ENCODE measurements at regions not wholly inside any gene's neighbourhood (a gene's known extent, or its start where the extent isn't known, plus 50 kb on each side); places are given as distances from the start of the nearest gene placed in this dataset.
A peak's percentile ranks its signal among the peaks of the same experiment; 100 is the strongest.

- H2BK5ac ChIP-seq (ENCODE audit: low read depth, low read length, poor library complexity) = no peak overlapping the region
- no peak overlapping the region for H2BK120ac ChIP-seq (ENCODE audit: insufficient read depth, low read length, poor library complexity)
- no peaks in the 10 kb centered on the region for H3K27me3 ChIP-seq (ENCODE audit: insufficient read depth, low read length)
- no peaks in the 10 kb centered on the region for H3K36me3 ChIP-seq (ENCODE audit: control insufficient read depth in 1 of 2, insufficient read depth in 2 of 2, low read length in 2 of 2)
- no peak overlapping the region for H3K18ac ChIP-seq (ENCODE audit: low read length)
- H3K23ac ChIP-seq (ENCODE audit: low read length) = no peak overlapping the region
- no peak overlapping the region for H3K14ac ChIP-seq (ENCODE audit: low read length)
- peaks cover 0 to 3% of the 10 kb centered on the region in 2 experiments for H3K4me1 ChIP-seq (ENCODE audit: control insufficient read depth in 1 of 2, insufficient read depth in 2 of 2, low read length in 2 of 2)
- WGBS (ENCODE audit: extremely low coverage, insufficient coverage, insufficient read length) = no CpG with 5 or more reads among the region's 3 CpGs
- no peaks in the 10 kb centered on the region for H3K9me3 ChIP-seq (ENCODE audit: insufficient read depth, low read depth, low read length)
- no peak overlapping the region for H4K8ac ChIP-seq (ENCODE audit: low read depth, low read length)
- H2AK5ac ChIP-seq (ENCODE audit: low read length) = no peak overlapping the region
- no peaks in the 10 kb centered on the region for H3K79me2 ChIP-seq (ENCODE audit: control insufficient read depth, insufficient read depth, low read length, poor library complexity)
- no peak overlapping the region for H3K27ac ChIP-seq (ENCODE audit: low read depth, low read length)
- H3K4me2 ChIP-seq (ENCODE audit: low read length) = no peak overlapping the region
- no peak for DNase-seq
- no peak overlapping the region for H2BK12ac ChIP-seq (ENCODE audit: low read length)
- H2AFZ ChIP-seq (ENCODE audit: insufficient read depth, low read length, poor library complexity) = no peak overlapping the region
- H4K12ac ChIP-seq (ENCODE audit: low read depth, low read length) = no peak overlapping the region
- no peaks in the 10 kb centered on the region for H3K79me1 ChIP-seq (ENCODE audit: low read length)
- H3K9ac ChIP-seq (ENCODE audit: low read length) = no peak overlapping the region
- H4K91ac ChIP-seq (ENCODE audit: low read depth, low read length) = no peak overlapping the region
- no peak overlapping the region for H3K4me3 ChIP-seq (ENCODE audit: low read depth, low read length)
- no peak overlapping the region for H3K4ac ChIP-seq (ENCODE audit: low read depth, low read length)
Measured at GRCh38 chr1:69120817-69121216, 446.9 kb upstream of the LRRC7 start.

DNA sequence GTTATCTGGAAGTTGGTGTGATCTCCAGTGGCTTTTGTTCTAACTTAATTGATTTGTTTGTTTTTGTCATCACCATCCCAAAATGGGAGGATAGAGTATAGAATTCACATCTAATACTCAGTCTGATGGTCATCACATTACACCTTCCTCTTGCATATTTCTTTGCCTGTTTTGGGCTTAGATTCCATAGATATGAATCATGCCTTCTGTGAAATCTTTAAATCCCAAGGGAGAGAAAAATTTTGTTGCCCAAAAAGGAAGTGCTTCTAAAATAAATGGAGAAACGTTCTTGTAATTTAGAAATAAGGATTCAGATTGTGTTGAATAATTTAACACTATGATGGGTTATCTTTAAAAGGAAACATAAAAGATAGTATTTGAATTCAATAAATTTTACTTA, 446.0 kb upstream of the LRRC7 start:
- Histone ChIP-seq H3K27ac (ENCODE audit: low read depth, low read length) (no peak overlapping the region), H3K4me2 (ENCODE audit: low read length) (no peak overlapping the region), H3K36me3 (ENCODE audit: control insufficient read depth in 1 of 2, insufficient read depth in 2 of 2, low read length in 2 of 2) (no peaks in the 10 kb centered on the region), H4K12ac (ENCODE audit: low read depth, low read length) (no peak overlapping the region), H3K79me1 (ENCODE audit: low read length) (no peaks in the 10 kb centered on the region), H3K4ac (ENCODE audit: low read depth, low read length) (no peak overlapping the region), H2AK5ac (ENCODE audit: low read length) (no peak overlapping the region), H2BK5ac (ENCODE audit: low read depth, low read length, poor library complexity) (no peak overlapping the region), H4K91ac (ENCODE audit: low read depth, low read length) (no peak overlapping the region), H3K4me1 (ENCODE audit: control insufficient read depth in 1 of 2, insufficient read depth in 2 of 2, low read length in 2 of 2) (peaks cover 0 to 3% of the 10 kb centered on the region in 2 experiments), H3K4me3 (ENCODE audit: low read depth, low read length) (no peak overlapping the region), H4K8ac (ENCODE audit: low read depth, low read length) (no peak overlapping the region), H3K79me2 (ENCODE audit: control insufficient read depth, insufficient read depth, low read length, poor library complexity) (no peaks in the 10 kb centered on the region), H3K9me3 (ENCODE audit: insufficient read depth, low read depth, low read length) (no peaks in the 10 kb centered on the region), H3K18ac (ENCODE audit: low read length) (no peak overlapping the region), H2AFZ (ENCODE audit: insufficient read depth, low read length, poor library complexity) (no peak overlapping the region), H3K14ac (ENCODE audit: low read length) (no peak overlapping the region), H2BK120ac (ENCODE audit: insufficient read depth, low read length, poor library complexity) (no peak overlapping the region), H3K27me3 (ENCODE audit: insufficient read depth, low read length) (no peaks in the 10 kb centered on the region), H3K23ac (ENCODE audit: low read length) (no peak overlapping the region), H3K9ac (ENCODE audit: low read length) (no peak overlapping the region), H2BK12ac (ENCODE audit: low read length) (no peak overlapping the region)
- no CpG with 5 or more reads among the region's 1 CpG for WGBS (ENCODE audit: extremely low coverage, insufficient coverage, insufficient read length)
- DNase-seq = peak in 1 of 2 donors; percentile 2

DNA sequence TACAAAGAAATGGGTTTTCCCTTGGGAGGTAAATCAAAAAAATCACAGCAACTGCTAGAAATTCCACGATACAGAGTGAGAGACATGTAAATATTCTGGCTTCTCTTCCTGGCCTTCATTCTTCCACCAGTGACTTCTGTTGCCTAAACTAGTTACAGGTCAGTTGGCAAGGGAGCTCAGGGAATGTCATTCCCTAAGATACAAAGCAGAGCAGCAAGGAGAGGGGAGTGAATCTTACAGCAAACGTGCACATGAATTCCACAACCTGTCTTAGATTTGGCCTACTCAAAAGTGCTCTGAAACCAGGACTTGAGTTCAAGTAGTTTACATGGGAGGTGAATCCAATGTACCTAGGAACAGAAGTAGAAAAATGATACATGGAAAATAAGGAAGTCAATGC, 445.3 kb upstream of the LRRC7 start:
- no peak overlapping the region for H3K18ac ChIP-seq (ENCODE audit: low read length)
- H2BK120ac ChIP-seq (ENCODE audit: insufficient read depth, low read length, poor library complexity) = no peak overlapping the region
- H4K8ac ChIP-seq (ENCODE audit: low read depth, low read length) = no peak overlapping the region
- H3K79me1 ChIP-seq (ENCODE audit: low read length) = no peaks in the 10 kb centered on the region
- H3K4me1 ChIP-seq (ENCODE audit: control insufficient read depth in 1 of 2, insufficient read depth in 2 of 2, low read length in 2 of 2) = peaks cover 0 to 3% of the 10 kb centered on the region in 2 experiments
- no peak overlapping the region for H2AFZ ChIP-seq (ENCODE audit: insufficient read depth, low read length, poor library complexity)
- no peak overlapping the region for H3K4me3 ChIP-seq (ENCODE audit: low read depth, low read length)
- H3K27ac ChIP-seq (ENCODE audit: low read depth, low read length) = no peak overlapping the region
- H2AK5ac ChIP-seq (ENCODE audit: low read length) = no peak overlapping the region
- no peak overlapping the region for H2BK5ac ChIP-seq (ENCODE audit: low read depth, low read length, poor library complexity)
- no peaks in the 10 kb centered on the region for H3K27me3 ChIP-seq (ENCODE audit: insufficient read depth, low read length)
- no peak for DNase-seq
- no peak overlapping the region for H3K14ac ChIP-seq (ENCODE audit: low read length)
- no peak overlapping the region for H3K9ac ChIP-seq (ENCODE audit: low read length)
- no peak overlapping the region for H3K23ac ChIP-seq (ENCODE audit: low read length)
- H3K4ac ChIP-seq (ENCODE audit: low read depth, low read length) = no peak overlapping the region
- H3K36me3 ChIP-seq (ENCODE audit: control insufficient read depth in 1 of 2, insufficient read depth in 2 of 2, low read length in 2 of 2) = no peaks in the 10 kb centered on the region
- no peak overlapping the region for H2BK12ac ChIP-seq (ENCODE audit: low read length)
- no peak overlapping the region for H4K12ac ChIP-seq (ENCODE audit: low read depth, low read length)
- H3K79me2 ChIP-seq (ENCODE audit: control insufficient read depth, insufficient read depth, low read length, poor library complexity) = no peaks in the 10 kb centered on the region
- WGBS (ENCODE audit: extremely low coverage, insufficient coverage, insufficient read length) = no CpG with 5 or more reads among the region's 2 CpGs
- no peak overlapping the region for H4K91ac ChIP-seq (ENCODE audit: low read depth, low read length)
- H3K4me2 ChIP-seq (ENCODE audit: low read length) = no peak overlapping the region
- H3K9me3 ChIP-seq (ENCODE audit: insufficient read depth, low read depth, low read length) = no peaks in the 10 kb centered on the region

DNA sequence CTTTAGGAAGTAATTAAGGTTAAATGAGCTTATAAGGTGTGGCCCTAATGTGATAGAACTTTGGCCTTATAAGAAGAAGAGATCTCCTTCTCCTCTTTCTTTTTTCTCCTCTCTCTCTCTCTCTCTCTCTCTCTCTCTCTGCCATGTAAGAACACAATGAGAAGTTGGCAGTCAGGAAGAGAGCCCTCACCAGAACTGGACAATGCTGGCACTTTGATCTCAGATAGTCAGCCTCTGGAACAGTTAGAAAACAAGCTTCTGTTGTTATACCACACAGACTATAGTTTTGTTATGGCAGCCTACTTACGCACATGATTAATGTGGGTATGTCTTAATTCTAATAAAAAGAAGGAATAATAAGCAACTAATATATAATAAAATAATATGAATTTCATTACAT, 444.2 kb upstream of the LRRC7 start:
- H3K4me1 ChIP-seq (ENCODE audit: control insufficient read depth in 1 of 2, insufficient read depth in 2 of 2, low read length in 2 of 2) = peaks cover 0 to 3% of the 10 kb centered on the region in 2 experiments
- no peak overlapping the region for H4K12ac ChIP-seq (ENCODE audit: low read depth, low read length)
- no peak for DNase-seq
- no peak overlapping the region for H3K23ac ChIP-seq (ENCODE audit: low read length)
- H3K4me2 ChIP-seq (ENCODE audit: low read length) = no peak overlapping the region
- H4K91ac ChIP-seq (ENCODE audit: low read depth, low read length) = no peak overlapping the region
- no peaks in the 10 kb centered on the region for H3K36me3 ChIP-seq (ENCODE audit: control insufficient read depth in 1 of 2, insufficient read depth in 2 of 2, low read length in 2 of 2)
- no peaks in the 10 kb centered on the region for H3K9me3 ChIP-seq (ENCODE audit: insufficient read depth, low read depth, low read length)
- H3K9ac ChIP-seq (ENCODE audit: low read length) = no peak overlapping the region
- no peak overlapping the region for H4K8ac ChIP-seq (ENCODE audit: low read depth, low read length)
- WGBS (ENCODE audit: extremely low coverage, insufficient coverage, insufficient read length) = no CpG with 5 or more reads among the region's 1 CpG
- no peak overlapping the region for H3K27ac ChIP-seq (ENCODE audit: low read depth, low read length)
- no peaks in the 10 kb centered on the region for H3K79me1 ChIP-seq (ENCODE audit: low read length)
- H3K79me2 ChIP-seq (ENCODE audit: control insufficient read depth, insufficient read depth, low read length, poor library complexity) = no peaks in the 10 kb centered on the region
- H3K4ac ChIP-seq (ENCODE audit: low read depth, low read length) = no peak overlapping the region
- no peak overlapping the region for H3K14ac ChIP-seq (ENCODE audit: low read length)
- H2AK5ac ChIP-seq (ENCODE audit: low read length) = no peak overlapping the region
- no peak overlapping the region for H3K18ac ChIP-seq (ENCODE audit: low read length)
- no peak overlapping the region for H3K4me3 ChIP-seq (ENCODE audit: low read depth, low read length)
- H3K27me3 ChIP-seq (ENCODE audit: insufficient read depth, low read length) = no peaks in the 10 kb centered on the region
- no peak overlapping the region for H2BK5ac ChIP-seq (ENCODE audit: low read depth, low read length, poor library complexity)
- H2BK12ac ChIP-seq (ENCODE audit: low read length) = no peak overlapping the region
- no peak overlapping the region for H2AFZ ChIP-seq (ENCODE audit: insufficient read depth, low read length, poor library complexity)
- H2BK120ac ChIP-seq (ENCODE audit: insufficient read depth, low read length, poor library complexity) = no peak overlapping the region

All from trophoblast cell (in vitro differentiated cells and primary cell).